Fibroblast of the aortic adventitia (primary cell): ENCODE measurements at regions not wholly inside any gene's neighbourhood (a gene's known extent, or its start where the extent isn't known, plus 50 kb on each side); places are given as distances from the start of the nearest gene placed in this dataset.

Source experiments
- DNase-seq: peaks from one replicate; pipeline ENCODE4 v3.0.0-alpha.2; 2010; ENCODE audit warnings: low read depth
- H3K4me3 ChIP-seq: 2 replicates; pipeline ENCODE4 v1.5.1; 2011; ENCODE audit warnings: low read depth, mild to moderate bottlenecking, control low read depth, low read length, moderate library complexity
- CTCF ChIP-seq: IDR thresholded peaks from 2 replicates; pipeline ENCODE4 v1.5.1; 2011; ENCODE audit warnings: mild to moderate bottlenecking, low read length, control low read depth, inconsistent platforms; ENCODE audit not compliant: insufficient read depth

DNA sequence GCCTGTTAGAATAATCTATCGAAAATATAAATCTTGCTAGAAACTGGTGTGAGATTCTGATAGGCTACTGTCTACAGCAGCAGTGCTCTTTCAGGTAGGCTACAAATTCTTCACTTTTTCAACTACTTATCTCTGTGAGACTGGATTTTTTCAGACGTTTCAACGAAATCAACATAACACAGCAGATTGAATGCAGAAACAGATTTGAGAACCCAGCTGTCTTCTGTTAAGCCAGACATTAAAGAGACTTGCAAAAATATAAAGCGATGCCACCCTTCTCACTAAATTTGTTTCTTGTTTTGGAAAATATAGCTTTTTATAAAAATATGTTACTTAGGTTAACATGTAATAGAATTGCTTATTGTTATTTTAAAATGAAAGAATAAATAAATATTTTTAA, 140.6 kb upstream of the PHACTR1 start:
- no peak for DNase-seq
- H3K4me3 ChIP-seq, result no peak overlapping the region
- TF ChIP-seq CTCF, result no peak

GRCh38 chr6:12576389-12576788, 140.2 kb upstream of the PHACTR1 start:
- TF ChIP-seq CTCF, result no peak
- no peak overlapping the region for H3K4me3 ChIP-seq
- DNase-seq, result peak; percentile 91

DNA sequence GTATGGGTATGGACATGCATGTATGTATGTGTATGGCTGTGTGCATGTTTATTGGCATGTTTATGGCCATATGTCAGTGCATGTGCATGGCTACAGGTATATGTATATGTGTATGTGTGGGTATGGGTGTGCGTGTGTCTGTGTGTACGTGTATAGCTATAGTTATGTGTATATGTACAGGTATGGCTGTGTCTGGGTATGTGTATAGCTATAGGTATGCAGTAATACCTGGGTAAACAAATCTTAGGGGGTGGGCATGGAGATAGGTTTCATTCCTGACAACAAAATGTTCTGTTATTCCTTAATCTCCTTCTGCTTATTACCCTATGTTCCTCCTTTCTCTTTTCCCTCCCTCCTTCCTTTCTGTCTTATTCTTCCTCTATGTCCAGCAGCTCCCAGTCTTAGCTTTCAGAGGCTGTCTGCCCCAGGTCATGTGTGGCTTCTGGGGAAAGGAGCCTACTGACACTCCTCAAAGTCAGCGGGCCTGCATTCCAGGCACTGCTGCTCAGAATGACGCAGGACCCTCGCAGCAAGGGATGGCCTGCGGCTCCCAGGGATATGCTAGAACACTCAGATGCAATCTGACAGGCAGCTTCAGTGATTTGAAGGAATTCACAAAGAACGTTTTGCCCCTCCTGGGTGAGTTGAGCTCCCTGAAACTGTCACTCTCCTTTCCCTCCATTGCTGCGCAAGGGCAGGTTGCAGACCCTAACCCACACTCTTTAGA, 139.3 kb upstream of the PHACTR1 start:
- H3K4me3 ChIP-seq, result no peak overlapping the region
- TF ChIP-seq CTCF, result no peak
- DNase-seq, result no peak

DNA sequence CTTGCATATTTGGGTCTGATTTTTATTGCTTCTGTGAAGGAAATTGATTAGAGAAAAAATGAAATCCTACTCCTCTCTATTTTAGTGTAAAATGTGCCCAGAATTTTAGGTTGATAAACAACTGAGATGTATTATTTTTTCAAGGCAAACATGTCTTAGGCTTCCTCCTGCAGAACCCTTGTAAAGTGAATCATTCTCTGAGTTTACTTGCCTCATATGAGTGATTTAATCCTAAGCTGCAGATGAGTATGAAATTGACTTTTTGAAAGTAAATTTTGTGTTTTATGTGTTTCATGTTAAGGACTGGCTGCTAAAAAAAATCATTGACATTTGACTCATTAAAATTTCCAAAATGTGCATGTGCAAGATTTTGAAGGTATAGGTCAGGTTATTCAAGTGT, 138.5 kb upstream of the PHACTR1 start:
- DNase-seq, result no peak
- H3K4me3 ChIP-seq, result no peak overlapping the region
- TF ChIP-seq CTCF, result no peak

GRCh38 chr6:12578751-12579150, 137.8 kb upstream of the PHACTR1 start:
- H3K4me3 ChIP-seq, result no peak overlapping the region
- DNase-seq, result peak; percentile 49
- TF ChIP-seq CTCF, result no peak

DNA sequence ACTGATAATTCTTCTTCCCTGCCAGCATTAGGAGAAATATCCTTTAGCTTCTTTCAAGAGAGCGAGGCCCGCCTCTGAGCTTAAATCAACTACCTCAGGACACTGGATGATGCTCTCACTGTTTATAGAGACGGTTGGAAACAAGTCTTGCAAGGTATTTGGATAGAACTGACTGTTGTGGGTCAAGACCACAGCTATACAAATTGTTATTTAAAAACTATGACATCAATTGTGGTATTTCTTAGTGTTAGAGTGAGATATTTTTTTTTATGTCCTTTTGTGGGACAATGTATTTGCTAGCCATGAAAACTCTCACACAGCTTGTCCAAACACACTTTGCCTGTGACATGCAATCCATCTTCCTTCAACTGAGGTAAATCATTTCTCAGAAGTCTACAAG, 136.3 kb upstream of the PHACTR1 start:
- no peak overlapping the region for H3K4me3 ChIP-seq
- TF ChIP-seq CTCF, result no peak
- DNase-seq, result no peak
